ENCODE measurements at regions not wholly inside any gene's neighbourhood (a gene's known extent, or its start where the extent isn't known, plus 50 kb on each side); places are given as distances from the start of the nearest gene placed in this dataset.

DNA sequence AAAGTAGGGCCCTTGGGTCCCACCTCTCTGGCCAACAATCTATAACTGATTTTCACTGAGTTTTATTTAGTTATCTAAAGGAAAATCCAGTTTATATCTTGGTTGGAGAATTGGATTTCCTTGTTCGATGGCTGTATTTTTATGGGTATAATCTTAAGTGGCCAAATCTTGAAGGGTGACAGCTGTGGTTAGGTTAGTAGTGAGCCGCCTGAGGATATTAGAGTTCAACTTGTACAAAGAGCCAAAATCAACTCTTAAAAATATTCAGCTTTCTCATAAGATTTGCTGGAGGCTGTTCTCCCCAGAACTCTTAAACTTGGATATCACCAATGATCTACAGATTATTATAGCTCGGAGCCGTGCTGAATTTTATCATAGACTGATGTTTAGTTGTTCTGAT lies 54.6 kb upstream of the UNC5C start:
- H3K36me3 Mint-ChIP-seq = no peaks in the 10 kb centered on the region
- DNase-seq = no peak
- Histone ChIP-seq H3K4me1 (ENCODE audit: control insufficient read depth in 1 of 2, insufficient read depth in 2 of 2, low read length in 2 of 2) (peaks cover 15 to 18% of the 10 kb centered on the region in 2 donors), H3K9me3 (replicated peaks in 1 of 2; ENCODE audit: control insufficient read depth in 1 of 2, insufficient read depth in 1 of 2, low read length in 2 of 2) (no peaks in the 10 kb centered on the region), H3K27me3 (ENCODE audit: control insufficient read depth in 2 of 2, insufficient read depth in 2 of 2, low read length in 2 of 2) (no peaks in the 10 kb centered on the region), H3K79me2 (ENCODE audit: insufficient read depth, low read length) (no peaks in the 10 kb centered on the region), H3K4me3 (replicated peaks in 1 of 3; ENCODE audit: low read depth in 2 of 3, low read length in 3 of 3) (no peak overlapping the region), H2AFZ (ENCODE audit: insufficient read depth, low read depth, low read length, poor library complexity, severe bottlenecking) (no peak overlapping the region), H4K20me1 (ENCODE audit: insufficient read depth, low read length) (no peaks in the 10 kb centered on the region), H3K4me2 (replicated peaks; ENCODE audit: extremely low read depth, low read length, poor library complexity, severe bottlenecking) (no peak overlapping the region), H3K36me3 (replicated peaks in 1 of 2; ENCODE audit: control insufficient read depth in 1 of 2, insufficient read depth in 2 of 2, low read length in 2 of 2) (no peaks in the 10 kb centered on the region), H3K9ac (ENCODE audit: insufficient read depth, low read length, poor library complexity, severe bottlenecking) (no peak overlapping the region), H3K27ac (ENCODE audit: low read depth in 1 of 2, low read length in 2 of 2) (no peak overlapping the region)
- H3K27me3 Mint-ChIP-seq (ENCODE audit: low read depth in 3 of 3) = no peaks in the 10 kb centered on the region
- H3K4me1 Mint-ChIP-seq = peaks cover 21% of the 10 kb centered on the region
- H3K27ac Mint-ChIP-seq = no peak overlapping the region
- no CpG with 5 or more reads among the region's 4 CpGs for WGBS (ENCODE audit: insufficient coverage)
- intact Hi-C loops (cut with micrococcal nuclease) = no loop called here
- TF ChIP-seq, protein P1, sequence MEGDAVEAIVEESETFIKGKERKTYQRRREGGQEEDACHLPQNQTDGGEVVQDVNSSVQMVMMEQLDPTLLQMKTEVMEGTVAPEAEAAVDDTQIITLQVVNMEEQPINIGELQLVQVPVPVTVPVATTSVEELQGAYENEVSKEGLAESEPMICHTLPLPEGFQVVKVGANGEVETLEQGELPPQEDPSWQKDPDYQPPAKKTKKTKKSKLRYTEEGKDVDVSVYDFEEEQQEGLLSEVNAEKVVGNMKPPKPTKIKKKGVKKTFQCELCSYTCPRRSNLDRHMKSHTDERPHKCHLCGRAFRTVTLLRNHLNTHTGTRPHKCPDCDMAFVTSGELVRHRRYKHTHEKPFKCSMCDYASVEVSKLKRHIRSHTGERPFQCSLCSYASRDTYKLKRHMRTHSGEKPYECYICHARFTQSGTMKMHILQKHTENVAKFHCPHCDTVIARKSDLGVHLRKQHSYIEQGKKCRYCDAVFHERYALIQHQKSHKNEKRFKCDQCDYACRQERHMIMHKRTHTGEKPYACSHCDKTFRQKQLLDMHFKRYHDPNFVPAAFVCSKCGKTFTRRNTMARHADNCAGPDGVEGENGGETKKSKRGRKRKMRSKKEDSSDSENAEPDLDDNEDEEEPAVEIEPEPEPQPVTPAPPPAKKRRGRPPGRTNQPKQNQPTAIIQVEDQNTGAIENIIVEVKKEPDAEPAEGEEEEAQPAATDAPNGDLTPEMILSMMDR (IDR thresholded peaks at IDR 0.05) = no peak
- H3K9me3 Mint-ChIP-seq = peaks cover 0 to 7% (median 0%) of the 10 kb centered on the region in 7 donors
- no peak overlapping the region for H3K4me3 Mint-ChIP-seq

GRCh38 chr4:95602872-95603271 lies 54.1 kb upstream of the UNC5C start:
- H4K20me1 ChIP-seq (ENCODE audit: insufficient read depth, low read length) = no peaks in the 10 kb centered on the region
- H3K27ac ChIP-seq (ENCODE audit: low read depth in 1 of 2, low read length in 2 of 2) = no peak overlapping the region
- H3K4me2 ChIP-seq (replicated peaks; ENCODE audit: extremely low read depth, low read length, poor library complexity, severe bottlenecking) = no peak overlapping the region
- TF ChIP-seq, protein P1 (IDR thresholded peaks at IDR 0.05) = no peak
- H3K36me3 Mint-ChIP-seq = no peaks in the 10 kb centered on the region
- intact Hi-C loops (cut with micrococcal nuclease) = no loop called here
- H3K9me3 ChIP-seq (replicated peaks in 1 of 2; ENCODE audit: control insufficient read depth in 1 of 2, insufficient read depth in 1 of 2, low read length in 2 of 2) = no peaks in the 10 kb centered on the region
- peaks cover 21% of the 10 kb centered on the region for H3K4me1 Mint-ChIP-seq
- H3K4me3 ChIP-seq (replicated peaks in 1 of 3; ENCODE audit: low read depth in 2 of 3, low read length in 3 of 3) = no peak overlapping the region
- H3K9me3 Mint-ChIP-seq = peaks cover 0 to 4% (median 0%) of the 10 kb centered on the region in 7 donors
- DNase-seq = no peak
- WGBS (ENCODE audit: insufficient coverage) = no CpG with 5 or more reads among the region's 3 CpGs
- H3K27ac Mint-ChIP-seq = no peak overlapping the region
- no peaks in the 10 kb centered on the region for H3K36me3 ChIP-seq (replicated peaks in 1 of 2; ENCODE audit: control insufficient read depth in 1 of 2, insufficient read depth in 2 of 2, low read length in 2 of 2)
- H3K4me1 ChIP-seq (ENCODE audit: control insufficient read depth in 1 of 2, insufficient read depth in 2 of 2, low read length in 2 of 2) = peaks cover 15 to 18% of the 10 kb centered on the region in 2 donors
- H3K4me3 Mint-ChIP-seq = no peak overlapping the region
- H3K27me3 Mint-ChIP-seq (ENCODE audit: low read depth in 3 of 3) = no peaks in the 10 kb centered on the region
- no peaks in the 10 kb centered on the region for H3K79me2 ChIP-seq (ENCODE audit: insufficient read depth, low read length)
- H2AFZ ChIP-seq (ENCODE audit: insufficient read depth, low read depth, low read length, poor library complexity, severe bottlenecking) = no peak overlapping the region
- no peaks in the 10 kb centered on the region for H3K27me3 ChIP-seq (ENCODE audit: control insufficient read depth in 2 of 2, insufficient read depth in 2 of 2, low read length in 2 of 2)
- H3K9ac ChIP-seq (ENCODE audit: insufficient read depth, low read length, poor library complexity, severe bottlenecking) = no peak overlapping the region
